ENCODE measurements at regions not wholly inside any gene's neighbourhood (a gene's known extent, or its start where the extent isn't known, plus 50 kb on each side); places are given as distances from the start of the nearest gene placed in this dataset.

- no peak overlapping the region for H3K4me3 ChIP-seq
- no peak for DNase-seq (ENCODE audit: low read depth in 1 of 2, low spot score in 2 of 2)
- no peak overlapping the region for H3K27ac ChIP-seq
- H3K36me3 ChIP-seq: no peaks in the 10 kb centered on the region
- no peaks in the 10 kb centered on the region for H3K27me3 ChIP-seq (replicated peaks)
- peaks cover 12% of the 10 kb centered on the region for H3K4me1 ChIP-seq (replicated peaks)
- no peaks in the 10 kb centered on the region for H3K9me3 ChIP-seq (replicated peaks)
Measured at GRCh38 chr3:72572489-72573007, 275.7 kb downstream of the SHQ1 start.

GRCh38 chr3:72571638-72572114 is 276.6 kb downstream of the SHQ1 start:
- peak in 1 of 2 experiments; percentile 44 for DNase-seq (ENCODE audit: low read depth in 1 of 2, low spot score in 2 of 2)
- Histone ChIP-seq H3K27me3 (replicated peaks) (no peaks in the 10 kb centered on the region), H3K9me3 (replicated peaks) (no peaks in the 10 kb centered on the region), H3K4me1 (replicated peaks) (peaks cover 12% of the 10 kb centered on the region), H3K27ac (peak overlapping the region; percentile 44), H3K4me3 (no peak overlapping the region), H3K36me3 (no peaks in the 10 kb centered on the region)

GRCh38 chr3:72571052-72571451 is 277.2 kb downstream of the SHQ1 start:
- Histone ChIP-seq H3K9me3 (replicated peaks) (no peaks in the 10 kb centered on the region), H3K4me3 (no peak overlapping the region), H3K4me1 (replicated peaks) (peaks cover 12% of the 10 kb centered on the region), H3K27ac (peak overlapping the region; percentile 44; the same call in 1 of the 2 replicates), H3K27me3 (replicated peaks) (no peaks in the 10 kb centered on the region), H3K36me3 (no peaks in the 10 kb centered on the region)
- DNase-seq (ENCODE audit: low read depth in 1 of 2, low spot score in 2 of 2): no peak

DNA sequence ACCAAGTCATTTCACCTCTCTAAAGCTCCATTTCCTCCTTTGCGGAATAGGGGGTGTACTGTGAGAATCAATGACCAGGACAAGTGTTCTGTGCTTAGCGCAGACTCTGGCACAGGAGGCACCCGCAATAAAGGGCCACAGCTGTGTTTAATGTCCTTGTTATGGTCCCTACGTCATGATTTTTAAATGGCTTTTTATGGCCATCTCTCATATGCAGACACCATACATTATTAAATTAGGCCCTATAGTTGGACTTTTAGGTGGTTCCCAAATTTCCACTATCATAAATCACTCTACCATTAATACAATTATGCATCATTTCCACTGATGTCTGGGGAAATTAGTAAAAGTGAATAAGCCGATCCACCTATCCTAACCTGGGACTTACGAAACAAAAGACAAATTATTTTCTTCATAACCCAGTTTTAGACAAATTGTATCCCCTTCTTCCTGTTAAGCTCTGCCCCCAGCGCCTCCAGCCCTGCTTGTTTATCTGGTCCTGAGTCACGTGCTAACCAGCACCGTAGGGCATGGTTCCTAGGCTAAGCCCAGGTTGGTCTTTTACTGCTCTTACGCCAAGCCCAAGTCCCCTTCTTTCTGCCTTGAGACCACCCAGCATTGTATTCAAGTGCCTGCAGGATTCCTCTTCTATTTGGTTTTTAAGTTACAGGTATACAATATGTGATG is 278.3 kb downstream of the SHQ1 start:
- no peak for DNase-seq (ENCODE audit: low read depth in 1 of 2, low spot score in 2 of 2)
- H3K36me3 ChIP-seq: no peaks in the 10 kb centered on the region
- H3K4me1 ChIP-seq (replicated peaks): peaks cover 12% of the 10 kb centered on the region
- no peak overlapping the region for H3K27ac ChIP-seq
- H3K4me3 ChIP-seq: no peak overlapping the region
- no peaks in the 10 kb centered on the region for H3K9me3 ChIP-seq (replicated peaks)
- no peaks in the 10 kb centered on the region for H3K27me3 ChIP-seq (replicated peaks)

DNA sequence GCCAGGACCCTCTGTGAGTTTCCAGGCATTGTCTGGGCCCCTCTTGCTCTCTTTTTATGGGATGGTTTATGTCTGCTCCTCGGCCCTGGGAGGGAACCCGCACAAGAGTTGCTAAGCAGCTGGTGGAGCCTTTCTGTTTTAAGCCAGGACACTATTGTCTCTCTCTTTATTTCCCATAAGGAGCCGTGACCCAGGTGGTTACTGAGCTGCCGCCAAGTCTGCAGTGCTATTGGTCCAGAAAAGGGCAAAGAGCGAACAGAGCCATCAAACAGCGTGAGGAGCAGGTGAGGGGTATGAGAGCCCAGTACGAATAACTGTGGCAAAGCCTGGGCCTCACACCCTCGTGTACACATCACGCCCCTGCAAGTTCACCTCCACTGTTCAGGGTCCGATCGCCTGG is 280.2 kb downstream of the SHQ1 start:
- no peak overlapping the region for H3K27ac ChIP-seq
- H3K27me3 ChIP-seq (replicated peaks): no peaks in the 10 kb centered on the region
- H3K9me3 ChIP-seq (replicated peaks): no peaks in the 10 kb centered on the region
- DNase-seq (ENCODE audit: low read depth in 1 of 2, low spot score in 2 of 2): no peak
- H3K36me3 ChIP-seq: no peaks in the 10 kb centered on the region
- H3K4me3 ChIP-seq: no peak overlapping the region
- peaks cover 12% of the 10 kb centered on the region for H3K4me1 ChIP-seq (replicated peaks)

DNA sequence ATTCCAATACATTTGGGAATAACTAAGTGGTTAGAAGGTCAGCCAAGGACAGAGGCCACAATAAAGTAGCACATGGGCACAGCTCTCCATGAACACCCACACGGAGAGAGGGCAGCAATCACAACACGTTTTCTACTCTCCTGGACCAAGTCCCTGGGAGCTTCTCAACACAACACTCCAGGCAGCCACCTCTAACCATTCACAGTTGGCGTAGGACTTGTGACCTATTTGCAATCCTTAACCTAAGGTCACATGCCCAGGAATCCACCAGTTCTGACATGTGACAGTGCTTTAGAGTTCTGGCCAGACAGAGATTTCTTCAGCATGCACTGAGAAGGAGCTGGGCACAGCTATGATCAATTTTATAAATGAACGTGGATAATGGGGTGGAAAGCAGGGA is 280.8 kb downstream of the SHQ1 start:
- H3K36me3 ChIP-seq: no peaks in the 10 kb centered on the region
- no peak overlapping the region for H3K27ac ChIP-seq
- no peak for DNase-seq (ENCODE audit: low read depth in 1 of 2, low spot score in 2 of 2)
- no peak overlapping the region for H3K4me3 ChIP-seq
- H3K9me3 ChIP-seq (replicated peaks): no peaks in the 10 kb centered on the region
- peaks cover 12% of the 10 kb centered on the region for H3K4me1 ChIP-seq (replicated peaks)
- H3K27me3 ChIP-seq (replicated peaks): no peaks in the 10 kb centered on the region

GRCh38 chr3:72565593-72565992 is 282.7 kb downstream of the SHQ1 start:
- DNase-seq (ENCODE audit: low read depth in 1 of 2, low spot score in 2 of 2): no peak
- Histone ChIP-seq H3K27ac (no peak overlapping the region), H3K4me1 (replicated peaks) (no peaks in the 10 kb centered on the region), H3K27me3 (replicated peaks) (no peaks in the 10 kb centered on the region), H3K4me3 (no peak overlapping the region), H3K36me3 (no peaks in the 10 kb centered on the region), H3K9me3 (replicated peaks) (no peaks in the 10 kb centered on the region)

DNA sequence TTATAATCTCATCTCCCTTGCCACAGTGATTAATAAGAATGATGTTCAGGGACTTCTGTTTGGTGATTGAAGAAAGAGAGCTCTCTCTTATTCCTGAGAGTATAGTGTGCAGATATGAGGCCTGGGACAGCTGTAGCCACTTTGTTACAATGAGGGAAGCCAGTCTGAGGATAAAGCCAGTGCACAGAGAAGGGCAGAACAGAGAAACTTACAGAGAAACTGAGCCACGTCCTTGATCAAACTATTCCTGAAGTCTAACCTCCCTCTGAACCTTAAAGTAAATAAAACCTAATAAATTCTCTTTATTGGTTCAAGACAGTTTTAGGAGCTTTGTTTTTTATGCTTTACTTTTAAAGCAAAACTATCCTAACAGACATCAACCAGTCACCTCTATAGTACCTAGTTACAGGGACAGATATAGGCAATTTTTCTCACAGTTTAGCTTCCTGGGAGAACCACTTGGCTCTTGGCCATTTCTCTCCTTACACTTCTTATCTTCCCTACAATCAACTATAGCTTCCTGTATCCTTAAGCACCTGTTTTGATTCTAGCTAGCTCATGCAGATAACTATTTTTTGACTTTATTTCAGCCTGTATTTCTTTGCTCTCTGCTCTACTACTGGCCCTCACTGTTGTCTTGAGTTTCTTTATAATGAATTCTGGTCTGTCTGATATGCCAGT is 284.4 kb downstream of the SHQ1 start:
- Histone ChIP-seq H3K4me3 (no peak overlapping the region), H3K36me3 (no peaks in the 10 kb centered on the region), H3K27ac (no peak overlapping the region), H3K9me3 (replicated peaks) (no peaks in the 10 kb centered on the region), H3K4me1 (replicated peaks) (no peaks in the 10 kb centered on the region), H3K27me3 (replicated peaks) (no peaks in the 10 kb centered on the region)
- DNase-seq (ENCODE audit: low read depth in 1 of 2, low spot score in 2 of 2): no peak

DNA sequence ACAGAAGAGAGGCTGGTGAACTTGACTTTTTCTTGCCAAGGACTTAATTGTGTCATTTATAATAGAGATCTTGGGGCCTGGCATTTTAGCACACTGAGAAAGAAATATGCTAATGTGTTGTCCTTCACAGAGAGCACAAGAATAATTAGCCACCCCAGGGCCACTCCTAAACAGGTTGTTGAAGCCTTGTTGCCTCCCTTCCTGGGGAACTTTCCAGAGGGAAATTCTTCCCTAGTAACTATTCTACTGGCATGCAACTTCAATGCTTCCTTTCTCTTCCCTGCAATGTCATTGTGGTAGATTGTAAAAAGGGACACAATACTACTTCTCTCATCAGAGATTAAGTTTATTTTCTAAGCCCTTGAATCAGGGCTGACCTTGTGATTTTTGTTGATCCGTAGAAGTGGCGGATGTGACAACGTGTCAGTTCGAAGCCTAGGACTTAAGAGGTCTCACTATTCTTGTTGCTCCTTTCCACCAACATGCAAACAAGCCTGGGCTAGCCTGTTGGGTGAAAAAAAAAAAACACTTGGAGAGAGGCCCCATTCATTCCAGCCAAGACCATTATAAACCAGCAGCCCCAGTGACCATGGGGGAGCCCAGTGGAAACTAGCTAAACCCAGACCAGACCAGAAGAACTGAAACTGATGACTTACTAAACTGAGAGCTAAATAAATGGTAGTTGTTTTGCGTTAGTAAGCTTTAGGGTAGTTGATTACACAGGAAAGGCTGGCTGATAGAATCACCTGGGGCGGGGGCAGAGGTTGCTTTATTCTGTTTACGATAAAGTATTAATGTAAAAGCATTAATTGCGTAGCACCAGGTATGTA is 287.2 kb downstream of the SHQ1 start:
- no peak for DNase-seq (ENCODE audit: low read depth in 1 of 2, low spot score in 2 of 2)
- Histone ChIP-seq H3K4me1 (replicated peaks) (no peaks in the 10 kb centered on the region), H3K27ac (no peak overlapping the region), H3K27me3 (replicated peaks) (no peaks in the 10 kb centered on the region), H3K4me3 (no peak overlapping the region), H3K36me3 (no peaks in the 10 kb centered on the region), H3K9me3 (replicated peaks) (no peaks in the 10 kb centered on the region)

- Histone ChIP-seq H3K4me3 (no peak overlapping the region), H3K27ac (no peak overlapping the region), H3K36me3 (no peaks in the 10 kb centered on the region), H3K4me1 (replicated peaks) (no peaks in the 10 kb centered on the region), H3K27me3 (replicated peaks) (no peaks in the 10 kb centered on the region), H3K9me3 (replicated peaks) (no peaks in the 10 kb centered on the region)
- no peak for DNase-seq (ENCODE audit: low read depth in 1 of 2, low spot score in 2 of 2)
Measured at GRCh38 chr3:72559385-72559784, 288.9 kb downstream of the SHQ1 start.

GRCh38 chr3:72558001-72558400 is 290.2 kb downstream of the SHQ1 start:
- no peak overlapping the region for H3K27ac ChIP-seq
- DNase-seq (ENCODE audit: low read depth in 1 of 2, low spot score in 2 of 2): no peak
- no peaks in the 10 kb centered on the region for H3K27me3 ChIP-seq (replicated peaks)
- H3K36me3 ChIP-seq: no peaks in the 10 kb centered on the region
- H3K4me1 ChIP-seq (replicated peaks): no peaks in the 10 kb centered on the region
- H3K4me3 ChIP-seq: no peak overlapping the region
- H3K9me3 ChIP-seq (replicated peaks): no peaks in the 10 kb centered on the region

DNA sequence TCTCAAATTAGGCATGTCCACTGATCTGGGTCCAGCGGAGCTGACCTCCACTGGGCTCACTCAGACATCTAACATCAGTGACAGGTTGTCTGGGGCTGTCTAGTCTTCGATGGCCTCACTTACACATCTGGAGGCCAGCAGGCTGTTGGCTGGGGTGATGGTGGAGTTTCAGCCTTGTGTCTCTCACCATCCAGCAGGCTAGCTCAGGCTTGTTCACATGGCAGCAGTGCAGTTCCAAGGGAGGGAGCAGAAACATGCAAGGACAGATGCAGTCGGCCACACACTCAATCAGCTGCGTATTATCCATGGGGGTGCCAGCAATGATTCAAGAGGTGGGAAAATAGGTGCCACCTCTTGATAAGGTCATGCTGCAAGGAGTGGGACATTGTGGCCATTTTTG is 292.5 kb downstream of the SHQ1 start:
- no peak for DNase-seq (ENCODE audit: low read depth in 1 of 2, low spot score in 2 of 2)
- H3K9me3 ChIP-seq (replicated peaks): no peaks in the 10 kb centered on the region
- H3K27ac ChIP-seq: no peak overlapping the region
- no peaks in the 10 kb centered on the region for H3K4me1 ChIP-seq (replicated peaks)
- H3K4me3 ChIP-seq: no peak overlapping the region
- H3K36me3 ChIP-seq: no peaks in the 10 kb centered on the region
- no peaks in the 10 kb centered on the region for H3K27me3 ChIP-seq (replicated peaks)

DNA sequence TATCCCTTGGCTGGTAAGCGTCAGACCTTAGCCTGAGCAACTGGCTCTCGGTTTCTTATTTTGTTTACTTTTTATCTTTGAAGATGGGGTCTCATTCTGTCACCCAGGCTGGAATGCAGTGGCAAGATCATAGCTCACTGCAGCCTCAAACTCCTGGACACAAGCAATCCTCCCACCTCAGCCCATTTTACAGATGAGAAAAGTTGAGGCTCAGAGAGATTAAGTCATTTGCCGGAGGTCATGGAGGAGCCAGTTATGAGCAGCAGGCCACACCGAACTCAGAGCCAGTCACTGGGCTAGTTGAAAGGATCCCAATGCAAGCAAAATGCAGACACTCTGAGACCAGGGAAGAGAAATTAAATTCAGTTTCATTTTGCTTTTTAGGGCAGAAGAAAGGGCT is 293.6 kb downstream of the SHQ1 start:
- H3K9me3 ChIP-seq (replicated peaks): no peaks in the 10 kb centered on the region
- no peaks in the 10 kb centered on the region for H3K27me3 ChIP-seq (replicated peaks)
- no peaks in the 10 kb centered on the region for H3K36me3 ChIP-seq
- H3K4me3 ChIP-seq: no peak overlapping the region
- no peaks in the 10 kb centered on the region; the same call in 1 of the 2 replicates for H3K4me1 ChIP-seq (replicated peaks)
- no peak for DNase-seq (ENCODE audit: low read depth in 1 of 2, low spot score in 2 of 2)
- H3K27ac ChIP-seq: no peak overlapping the region

GRCh38 chr3:72553298-72553697 is 294.9 kb downstream of the SHQ1 start:
- H3K27ac ChIP-seq: no peak overlapping the region
- no peak overlapping the region for H3K4me3 ChIP-seq
- H3K9me3 ChIP-seq (replicated peaks): no peaks in the 10 kb centered on the region
- H3K4me1 ChIP-seq (replicated peaks): no peaks in the 10 kb centered on the region; the same call in 1 of the 2 replicates
- H3K36me3 ChIP-seq: no peaks in the 10 kb centered on the region
- no peaks in the 10 kb centered on the region for H3K27me3 ChIP-seq (replicated peaks)
- no peak for DNase-seq (ENCODE audit: low read depth in 1 of 2, low spot score in 2 of 2)

Data from SJSA1 (cell line).